CD4-positive, alpha-beta T cell (primary cell): ENCODE measurements at regions not wholly inside any gene's neighbourhood (a gene's known extent, or its start where the extent isn't known, plus 50 kb on each side); places are given as distances from the start of the nearest gene placed in this dataset.

ENCODE experiments used
- ATAC-seq: fragments of 200-7000 bp; cut with Tn5 transposase; one replicate; pipeline ENCODE4 v1.10.0; 2022; ENCODE audit warnings: mild to moderate bottlenecking; ENCODE audit not compliant: poor library complexity
- CTCF ChIA-PET: fragments of 350-600 bp; sonication (Branson Sonifier 250); formaldehyde crosslinking; loops from one replicate; lab custom pipeline; 2021; ENCODE audit warnings: antibody characterized with exemption, inconsistent platforms; lab: Charles Lee
- POLR2A ChIA-PET: fragments of 350-600 bp; sonication (Branson Sonifier 250); formaldehyde crosslinking; loops from one replicate; lab custom pipeline; 2021; ENCODE audit warnings: antibody characterized with exemption, inconsistent platforms; lab: Charles Lee
- DNase-seq, 14 experiments: peaks; one replicate each; pipeline ENCODE4 v3.0.0-alpha.2; 2013 to 2020; ENCODE audit warnings: mixed read lengths in 2 of 14
- H3K27ac ChIP-seq, 2 donors: one replicate each; pipeline versions ENCODE4 v1.5.1 to v1.7.0; 2013; ENCODE audit warnings: low read length in 2 of 2, low read depth in 1 of 2, mild to moderate bottlenecking in 1 of 2
- H3K27me3 ChIP-seq, 2 experiments: 1 replicate in 1 of 2; 2 replicates in 1 of 2; pipeline versions ENCODE4 v1.6.1 to v1.7.0; 2013; ENCODE audit warnings: low read length in 2 of 2, control low read depth in 1 of 2, mild to moderate bottlenecking in 1 of 2, moderate library complexity in 1 of 2; ENCODE audit not compliant: insufficient read depth in 2 of 2, control insufficient read depth in 1 of 2
- H3K36me3 ChIP-seq: one replicate; pipeline ENCODE4 v1.6.1; 2013; ENCODE audit warnings: low read length, control low read depth; ENCODE audit not compliant: insufficient read depth
- H3K4me1 ChIP-seq: one replicate; pipeline ENCODE4 v1.6.1; 2013; ENCODE audit warnings: low read length, control low read depth; ENCODE audit not compliant: insufficient read depth
- H3K4me3 ChIP-seq: one replicate; pipeline ENCODE4 v1.5.1; 2013; ENCODE audit warnings: mild to moderate bottlenecking, low read length, moderate library complexity
- H3K9me3 ChIP-seq, 2 experiments: 1 replicate in 1 of 2; 2 replicates in 1 of 2; pipeline versions ENCODE4 v1.6.1 to v1.7.0; 2013; ENCODE audit warnings: low read length in 2 of 2, mild to moderate bottlenecking in 2 of 2, control low read depth in 1 of 2, moderate library complexity in 1 of 2; ENCODE audit not compliant: control insufficient read depth in 1 of 2, insufficient read depth in 1 of 2
- H3K27ac Mint-ChIP-seq: one replicate; pipeline ENCODE4 v1.8.0; 2020; ENCODE audit warnings: mixed read lengths
- H3K27me3 Mint-ChIP-seq: one replicate; pipeline ENCODE4 v1.8.0; 2021; ENCODE audit warnings: mixed read lengths
- H3K36me3 Mint-ChIP-seq: one replicate; pipeline ENCODE4 v1.8.0; 2021; ENCODE audit warnings: low read depth, mixed read lengths
- H3K4me1 Mint-ChIP-seq: one replicate; pipeline ENCODE4 v1.8.0; 2021; ENCODE audit warnings: low read depth, mixed read lengths
- H3K4me3 Mint-ChIP-seq: one replicate; pipeline ENCODE4 v1.8.0; 2020; ENCODE audit warnings: mild to moderate bottlenecking, mixed read lengths
- H3K9me3 Mint-ChIP-seq: one replicate; pipeline ENCODE4 v1.8.0; 2020; ENCODE audit warnings: mixed read lengths
- CTCF ChIP-seq: fragments of 200-600 bp; IDR thresholded peaks from one replicate; pipeline ENCODE4 v1.8.0; 2022; ENCODE audit warnings: antibody characterized with exemption, mild to moderate bottlenecking
- intact Hi-C, 2 experiments: fragments of 100-400 bp; cut with DNase I in 1 of 2; cut with micrococcal nuclease in 1 of 2; formaldehyde crosslinking; loops; one replicate each; pipeline versions ENCODE4 v1.15.1 to v1.9.0; 2023 to 2025; cut with DNase I, micrococcal nuclease

GRCh38 chr6:121855521-121855920 lies 420.1 kb downstream of the GJA1 start:
- H3K36me3 Mint-ChIP-seq, result no peaks in the 10 kb centered on the region
- Histone ChIP-seq H3K27ac (no peak overlapping the region), H3K9me3 (no peaks in the 10 kb centered on the region), H3K4me3 (no peak overlapping the region), H3K4me1 (no peaks in the 10 kb centered on the region), H3K36me3 (no peaks in the 10 kb centered on the region), H3K27me3 (no peaks in the 10 kb centered on the region)
- H3K4me1 Mint-ChIP-seq, result no peaks in the 10 kb centered on the region
- no peaks in the 10 kb centered on the region for H3K27me3 Mint-ChIP-seq
- DNase-seq, result no peak
- intact Hi-C loops, result no loop called here
- no peaks in the 10 kb centered on the region for H3K9me3 Mint-ChIP-seq
- POLR2A ChIA-PET, result no interaction called here
- no peak overlapping the region for H3K27ac Mint-ChIP-seq
- ATAC-seq, result no peak
- TF ChIP-seq CTCF, result no peak
- CTCF ChIA-PET, result interaction anchor here (0.6 kb wide), 1 partner anchor 23 kb away, joined by 4 read pairs; no protein-coding TSS in a partner anchor
- H3K4me3 Mint-ChIP-seq, result no peak overlapping the region

GRCh38 chr6:121856296-121856695 lies 420.9 kb downstream of the GJA1 start:
- TF ChIP-seq CTCF, result no peak
- Mint-ChIP-seq H3K9me3 (no peaks in the 10 kb centered on the region), H3K27ac (no peak overlapping the region), H3K4me3 (no peak overlapping the region), H3K27me3 (no peaks in the 10 kb centered on the region), H3K4me1 (no peaks in the 10 kb centered on the region), H3K36me3 (no peaks in the 10 kb centered on the region)
- ChIA-PET CTCF (no interaction called here), POLR2A (no interaction called here)
- Histone ChIP-seq H3K27me3 (no peaks in the 10 kb centered on the region), H3K4me3 (no peak overlapping the region), H3K27ac (no peak overlapping the region), H3K36me3 (no peaks in the 10 kb centered on the region), H3K9me3 (no peaks in the 10 kb centered on the region), H3K4me1 (no peaks in the 10 kb centered on the region)
- DNase-seq (no peak), ATAC-seq (no peak)
- intact Hi-C loops, result no loop called here

- H3K27me3 Mint-ChIP-seq, result no peaks in the 10 kb centered on the region
- H3K4me1 Mint-ChIP-seq, result no peaks in the 10 kb centered on the region
- ChIA-PET CTCF (no interaction called here), POLR2A (no interaction called here)
- H3K4me3 Mint-ChIP-seq, result no peak overlapping the region
- H3K9me3 Mint-ChIP-seq, result no peaks in the 10 kb centered on the region
- ATAC-seq (no peak), DNase-seq (no peak)
- Histone ChIP-seq H3K9me3 (no peaks in the 10 kb centered on the region), H3K36me3 (no peaks in the 10 kb centered on the region), H3K4me3 (no peak overlapping the region), H3K4me1 (no peaks in the 10 kb centered on the region), H3K27ac (no peak overlapping the region), H3K27me3 (no peaks in the 10 kb centered on the region)
- intact Hi-C loops, result no loop called here
- no peaks in the 10 kb centered on the region for H3K36me3 Mint-ChIP-seq
- no peak for TF ChIP-seq CTCF
- no peak overlapping the region for H3K27ac Mint-ChIP-seq
Measured at GRCh38 chr6:121857551-121857950, 422.1 kb downstream of the GJA1 start.
